ENCODE measurements at regions not wholly inside any gene's neighbourhood (a gene's known extent, or its start where the extent isn't known, plus 50 kb on each side); places are given as distances from the start of the nearest gene placed in this dataset.

GRCh38 chr10:107546986-107547385 is 382.5 kb upstream of the SORCS1 start:
- TF ChIP-seq CTCF (IDR thresholded peaks at IDR 0.05; ENCODE audit: low read depth, low read length, missing control alignments), result no peak
- DNase-seq (ENCODE audit: low read depth), result no peak
- H3K4me3 ChIP-seq (ENCODE audit: low read depth, low read length), result no peak overlapping the region

GRCh38 chr10:107546284-107546683 is 381.8 kb upstream of the SORCS1 start:
- no peak for TF ChIP-seq CTCF (IDR thresholded peaks at IDR 0.05; ENCODE audit: low read depth, low read length, missing control alignments)
- H3K4me3 ChIP-seq (ENCODE audit: low read depth, low read length), result no peak overlapping the region
- no peak for DNase-seq (ENCODE audit: low read depth)

GRCh38 chr10:107545717-107546116 is 381.2 kb upstream of the SORCS1 start:
- no peak for TF ChIP-seq CTCF (IDR thresholded peaks at IDR 0.05; ENCODE audit: low read depth, low read length, missing control alignments)
- DNase-seq (ENCODE audit: low read depth), result no peak
- H3K4me3 ChIP-seq (ENCODE audit: low read depth, low read length), result no peak overlapping the region

- TF ChIP-seq CTCF (IDR thresholded peaks at IDR 0.05; ENCODE audit: low read depth, low read length, missing control alignments), result no peak
- H3K4me3 ChIP-seq (ENCODE audit: low read depth, low read length), result no peak overlapping the region
- no peak for DNase-seq (ENCODE audit: low read depth)
Observed at GRCh38 chr10:107544706-107545520, 380.4 kb upstream of the SORCS1 start.

DNA sequence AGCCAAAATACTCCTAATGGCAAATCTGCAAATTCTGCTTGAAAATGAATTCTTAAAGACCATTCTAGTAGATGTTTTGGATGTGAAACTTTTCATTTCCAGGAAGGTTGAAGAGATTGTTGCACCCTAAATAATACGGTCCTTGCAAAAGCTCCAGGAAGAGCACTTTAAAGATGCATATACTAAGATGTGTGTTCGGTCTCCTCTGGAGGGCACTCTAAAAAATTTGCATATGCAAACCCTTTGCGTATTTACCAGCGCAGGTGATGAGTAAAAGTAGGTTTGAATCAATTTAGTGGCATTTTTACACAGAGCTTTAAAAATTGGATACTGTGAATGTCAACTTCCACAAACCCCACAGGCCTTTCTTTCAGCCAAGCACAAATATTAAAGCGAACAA is 378.1 kb upstream of the SORCS1 start:
- H3K4me3 ChIP-seq (ENCODE audit: low read depth, low read length), result no peak overlapping the region
- TF ChIP-seq CTCF (IDR thresholded peaks at IDR 0.05; ENCODE audit: low read depth, low read length, missing control alignments), result no peak
- no peak for DNase-seq (ENCODE audit: low read depth)

DNA sequence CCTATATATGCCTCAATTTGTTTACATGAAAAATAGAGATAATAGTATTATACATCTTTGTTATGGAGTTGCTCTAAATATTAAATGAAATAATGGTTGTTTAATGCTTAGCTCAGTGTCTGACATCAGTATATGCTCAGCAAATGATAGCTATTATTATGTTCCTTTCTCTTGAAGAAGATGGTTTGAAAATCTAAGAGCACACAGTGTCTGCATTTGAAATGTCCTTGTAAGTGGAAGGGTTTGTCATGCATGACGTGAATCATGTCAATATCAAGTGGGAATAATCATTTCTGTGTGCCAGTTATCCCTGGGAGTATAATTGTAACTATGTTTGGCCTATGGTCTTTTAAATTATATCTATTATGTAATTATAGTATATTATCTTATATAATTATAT is 377.5 kb upstream of the SORCS1 start:
- DNase-seq (ENCODE audit: low read depth), result no peak
- no peak for TF ChIP-seq CTCF (IDR thresholded peaks at IDR 0.05; ENCODE audit: low read depth, low read length, missing control alignments)
- no peak overlapping the region for H3K4me3 ChIP-seq (ENCODE audit: low read depth, low read length)

DNA sequence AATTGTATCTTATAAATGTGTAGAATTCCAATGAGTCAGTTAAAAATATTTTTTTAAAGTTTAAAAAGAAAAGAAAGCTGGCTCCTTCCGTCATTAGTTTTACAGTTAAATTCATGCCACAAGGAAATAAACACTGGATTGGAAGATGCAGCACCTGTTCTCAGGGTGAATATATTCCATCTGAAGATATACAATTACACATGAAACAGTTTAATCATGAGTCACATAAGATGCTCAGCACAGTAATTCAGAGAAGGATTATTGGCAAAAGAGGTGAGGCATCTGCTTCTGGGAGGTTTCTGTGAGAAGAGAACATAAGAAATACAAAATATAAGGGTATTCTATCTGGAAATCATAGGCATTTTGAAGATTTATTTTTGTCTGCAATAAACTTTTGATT is 376.5 kb upstream of the SORCS1 start:
- no peak for TF ChIP-seq CTCF (IDR thresholded peaks at IDR 0.05; ENCODE audit: low read depth, low read length, missing control alignments)
- no peak overlapping the region for H3K4me3 ChIP-seq (ENCODE audit: low read depth, low read length)
- DNase-seq (ENCODE audit: low read depth), result no peak
